ENCODE measurements at regions not wholly inside any gene's neighbourhood (a gene's known extent, or its start where the extent isn't known, plus 50 kb on each side); places are given as distances from the start of the nearest gene placed in this dataset.
"Not testable (repeated sequence)": the region's sequence is repeated elsewhere in the genome, so short reads cannot be mapped to it uniquely, and the experiment has no call there.

GRCh38 chr6:104676679-104677078 is 183.0 kb downstream of the HACE1 start:
- not testable (repeated sequence) for DNase-seq (ENCODE audit: low read depth, low spot score); H3K4me1 ChIP-seq (ENCODE audit: insufficient read depth, insufficient read length); H3K27me3 ChIP-seq (ENCODE audit: insufficient read depth, insufficient read length); H3K4me3 ChIP-seq (ENCODE audit: insufficient read length, low read depth); H3K9me3 ChIP-seq (ENCODE audit: insufficient read depth, low read length); H3K36me3 ChIP-seq (ENCODE audit: insufficient read depth, insufficient read length, low read length); H3K9ac ChIP-seq (ENCODE audit: insufficient read length, low read depth)

GRCh38 chr6:104675161-104675560 is 184.6 kb downstream of the HACE1 start:
- DNase-seq (ENCODE audit: low read depth, low spot score); H3K9ac ChIP-seq (ENCODE audit: insufficient read length, low read depth); H3K36me3 ChIP-seq (ENCODE audit: insufficient read depth, insufficient read length, low read length); H3K4me1 ChIP-seq (ENCODE audit: insufficient read depth, insufficient read length); H3K27me3 ChIP-seq (ENCODE audit: insufficient read depth, insufficient read length); H3K4me3 ChIP-seq (ENCODE audit: insufficient read length, low read depth); H3K9me3 ChIP-seq (ENCODE audit: insufficient read depth, low read length): not testable (repeated sequence)

GRCh38 chr6:104673078-104673477 is 186.6 kb downstream of the HACE1 start:
- H3K9ac ChIP-seq (ENCODE audit: insufficient read length, low read depth); H3K4me3 ChIP-seq (ENCODE audit: insufficient read length, low read depth); H3K36me3 ChIP-seq (ENCODE audit: insufficient read depth, insufficient read length, low read length); H3K27me3 ChIP-seq (ENCODE audit: insufficient read depth, insufficient read length); H3K4me1 ChIP-seq (ENCODE audit: insufficient read depth, insufficient read length); DNase-seq (ENCODE audit: low read depth, low spot score); H3K9me3 ChIP-seq (ENCODE audit: insufficient read depth, low read length): not testable (repeated sequence)

- not testable (repeated sequence) for H3K9ac ChIP-seq (ENCODE audit: insufficient read length, low read depth); H3K27me3 ChIP-seq (ENCODE audit: insufficient read depth, insufficient read length); H3K36me3 ChIP-seq (ENCODE audit: insufficient read depth, insufficient read length, low read length); H3K9me3 ChIP-seq (ENCODE audit: insufficient read depth, low read length); H3K4me1 ChIP-seq (ENCODE audit: insufficient read depth, insufficient read length); DNase-seq (ENCODE audit: low read depth, low spot score); H3K4me3 ChIP-seq (ENCODE audit: insufficient read length, low read depth)
Observed at GRCh38 chr6:104671591-104671891, 188.2 kb downstream of the HACE1 start.

GRCh38 chr6:104670834-104671590 is 188.7 kb downstream of the HACE1 start:
- H3K9ac ChIP-seq (ENCODE audit: insufficient read length, low read depth); H3K9me3 ChIP-seq (ENCODE audit: insufficient read depth, low read length); H3K36me3 ChIP-seq (ENCODE audit: insufficient read depth, insufficient read length, low read length); H3K4me1 ChIP-seq (ENCODE audit: insufficient read depth, insufficient read length); H3K4me3 ChIP-seq (ENCODE audit: insufficient read length, low read depth); DNase-seq (ENCODE audit: low read depth, low spot score); H3K27me3 ChIP-seq (ENCODE audit: insufficient read depth, insufficient read length): not testable (repeated sequence)

GRCh38 chr6:104669483-104669882 is 190.2 kb downstream of the HACE1 start:
- DNase-seq (ENCODE audit: low read depth, low spot score): no peak
- no peaks in the 10 kb centered on the region for H3K4me1 ChIP-seq (ENCODE audit: insufficient read depth, insufficient read length)
- H3K36me3 ChIP-seq (ENCODE audit: insufficient read depth, insufficient read length, low read length): no peaks in the 10 kb centered on the region
- TF ChIP-seq SUZ12 (IDR thresholded peaks at IDR 0.05; ENCODE audit: extremely low read depth, insufficient read depth, insufficient read length): no peak
- no peak for TF ChIP-seq YY1 (IDR thresholded peaks at IDR 0.05; ENCODE audit: insufficient read depth, insufficient read length)
- TF ChIP-seq ZNF274 (IDR thresholded peaks at IDR 0.05; ENCODE audit: low read depth, low read length): no peak
- no peaks in the 10 kb centered on the region for H3K27me3 ChIP-seq (ENCODE audit: insufficient read depth, insufficient read length)
- no peak overlapping the region for H3K4me3 ChIP-seq (ENCODE audit: insufficient read length, low read depth)
- H3K9ac ChIP-seq (ENCODE audit: insufficient read length, low read depth): no peak overlapping the region
- H3K9me3 ChIP-seq (ENCODE audit: insufficient read depth, low read length): 0 out of 2 replicates have a peak, but pooled peaks cover 3% of the 10 kb centered on the region

GRCh38 chr6:104656235-104656634 is 203.5 kb downstream of the HACE1 start:
- Histone ChIP-seq H3K9ac (ENCODE audit: insufficient read length, low read depth) (no peak overlapping the region), H3K4me1 (ENCODE audit: insufficient read depth, insufficient read length) (no peaks in the 10 kb centered on the region), H3K36me3 (ENCODE audit: insufficient read depth, insufficient read length, low read length) (no peaks in the 10 kb centered on the region), H3K4me3 (ENCODE audit: insufficient read length, low read depth) (no peak overlapping the region), H3K27me3 (ENCODE audit: insufficient read depth, insufficient read length) (no peaks in the 10 kb centered on the region), H3K9me3 (ENCODE audit: insufficient read depth, low read length) (no peaks in the 10 kb centered on the region)
- DNase-seq (ENCODE audit: low read depth, low spot score): no peak
- TF ChIP-seq SUZ12 (IDR thresholded peaks at IDR 0.05; ENCODE audit: extremely low read depth, insufficient read depth, insufficient read length): no peak
- no peak for TF ChIP-seq YY1 (IDR thresholded peaks at IDR 0.05; ENCODE audit: insufficient read depth, insufficient read length)
- TF ChIP-seq ZNF274 (IDR thresholded peaks at IDR 0.05; ENCODE audit: low read depth, low read length): no peak

- Histone ChIP-seq H3K4me3 (ENCODE audit: insufficient read length, low read depth) (no peak overlapping the region), H3K4me1 (ENCODE audit: insufficient read depth, insufficient read length) (no peaks in the 10 kb centered on the region), H3K27me3 (ENCODE audit: insufficient read depth, insufficient read length) (no peaks in the 10 kb centered on the region), H3K36me3 (ENCODE audit: insufficient read depth, insufficient read length, low read length) (no peaks in the 10 kb centered on the region), H3K9ac (ENCODE audit: insufficient read length, low read depth) (no peak overlapping the region), H3K9me3 (ENCODE audit: insufficient read depth, low read length) (no peaks in the 10 kb centered on the region)
- TF ChIP-seq ZNF274 (IDR thresholded peaks at IDR 0.05; ENCODE audit: low read depth, low read length): no peak
- TF ChIP-seq YY1 (IDR thresholded peaks at IDR 0.05; ENCODE audit: insufficient read depth, insufficient read length): no peak
- TF ChIP-seq SUZ12 (IDR thresholded peaks at IDR 0.05; ENCODE audit: extremely low read depth, insufficient read depth, insufficient read length): no peak
- no peak for DNase-seq (ENCODE audit: low read depth, low spot score)
Observed at GRCh38 chr6:104653781-104654180, 205.9 kb downstream of the HACE1 start.
